OCI-M1 (cell line): ENCODE measurements at regions not wholly inside any gene's neighbourhood (a gene's known extent, or its start where the extent isn't known, plus 50 kb on each side); places are given as distances from the start of the nearest gene placed in this dataset.

Experiments used
- DNase-seq: peaks from one replicate; lab custom pipeline; 2025; lab: John Stamatoyannopoulos, UW

GRCh38 chr6:93829009-93829408 lies 409.6 kb upstream of the EPHA7 start:
- DNase-seq, result no peak

- DNase-seq, result no peak
Measured at GRCh38 chr6:93828553-93828952, 409.2 kb upstream of the EPHA7 start.

- DNase-seq, result no peak
Measured at GRCh38 chr6:93827728-93828127, 408.4 kb upstream of the EPHA7 start.

- DNase-seq, result no peak
Measured at GRCh38 chr6:93825950-93826349, 406.6 kb upstream of the EPHA7 start.

- DNase-seq, result no peak
Measured at GRCh38 chr6:93823489-93823888, 404.1 kb upstream of the EPHA7 start.

- DNase-seq, result no peak
Measured at GRCh38 chr6:93822434-93823265, 403.3 kb upstream of the EPHA7 start.

GRCh38 chr6:93821953-93822352 lies 402.6 kb upstream of the EPHA7 start:
- no peak for DNase-seq

- DNase-seq, result no peak
Measured at GRCh38 chr6:93820465-93821082, 401.2 kb upstream of the EPHA7 start.

- peak; percentile 41 for DNase-seq
Measured at GRCh38 chr6:93819189-93819588, 399.8 kb upstream of the EPHA7 start.

- no peak for DNase-seq
Measured at GRCh38 chr6:93817937-93818336, 398.6 kb upstream of the EPHA7 start.

- no peak for DNase-seq
Measured at GRCh38 chr6:93806409-93807270, 387.3 kb upstream of the EPHA7 start.

- DNase-seq, result no peak
Measured at GRCh38 chr6:93801101-93801847, 381.9 kb upstream of the EPHA7 start.

- no peak for DNase-seq
Measured at GRCh38 chr6:93799226-93799625, 379.9 kb upstream of the EPHA7 start.

GRCh38 chr6:93794166-93794565 lies 374.8 kb upstream of the EPHA7 start:
- DNase-seq, result peak; percentile 16

GRCh38 chr6:93792746-93793145 lies 373.4 kb upstream of the EPHA7 start:
- DNase-seq, result no peak

- no peak for DNase-seq
Measured at GRCh38 chr6:93790981-93791380, 371.6 kb upstream of the EPHA7 start.

- no peak for DNase-seq
Measured at GRCh38 chr6:93789532-93789931, 370.2 kb upstream of the EPHA7 start.

- no peak for DNase-seq
Measured at GRCh38 chr6:93787841-93788240, 368.5 kb upstream of the EPHA7 start.

- DNase-seq, result peak; percentile 37
Measured at GRCh38 chr6:93786474-93787330, 367.3 kb upstream of the EPHA7 start.

GRCh38 chr6:93785694-93786030 lies 366.3 kb upstream of the EPHA7 start:
- no peak for DNase-seq
